DND-41 (cell line): ENCODE measurements at regions not wholly inside any gene's neighbourhood (a gene's known extent, or its start where the extent isn't known, plus 50 kb on each side); places are given as distances from the start of the nearest gene placed in this dataset.

Experiments
- EZH2 ChIP-seq: IDR thresholded peaks from 3 replicates; pipeline ENCODE4 v1.6.1; 2012; ENCODE audit warnings: borderline replicate concordance, low read depth, mild to moderate bottlenecking, moderate library complexity, low read length, inconsistent platforms; ENCODE audit not compliant: severe bottlenecking
- TF ChIP-seq, protein P1 (sequence below): IDR thresholded peaks from 2 replicates; pipeline ENCODE4 v1.5.1; 2012; ENCODE audit warnings: borderline replicate concordance, low read length, moderate library complexity, mild to moderate bottlenecking; ENCODE audit not compliant: poor library complexity, severe bottlenecking; ENCODE audit errors: extremely low read depth

DNA sequence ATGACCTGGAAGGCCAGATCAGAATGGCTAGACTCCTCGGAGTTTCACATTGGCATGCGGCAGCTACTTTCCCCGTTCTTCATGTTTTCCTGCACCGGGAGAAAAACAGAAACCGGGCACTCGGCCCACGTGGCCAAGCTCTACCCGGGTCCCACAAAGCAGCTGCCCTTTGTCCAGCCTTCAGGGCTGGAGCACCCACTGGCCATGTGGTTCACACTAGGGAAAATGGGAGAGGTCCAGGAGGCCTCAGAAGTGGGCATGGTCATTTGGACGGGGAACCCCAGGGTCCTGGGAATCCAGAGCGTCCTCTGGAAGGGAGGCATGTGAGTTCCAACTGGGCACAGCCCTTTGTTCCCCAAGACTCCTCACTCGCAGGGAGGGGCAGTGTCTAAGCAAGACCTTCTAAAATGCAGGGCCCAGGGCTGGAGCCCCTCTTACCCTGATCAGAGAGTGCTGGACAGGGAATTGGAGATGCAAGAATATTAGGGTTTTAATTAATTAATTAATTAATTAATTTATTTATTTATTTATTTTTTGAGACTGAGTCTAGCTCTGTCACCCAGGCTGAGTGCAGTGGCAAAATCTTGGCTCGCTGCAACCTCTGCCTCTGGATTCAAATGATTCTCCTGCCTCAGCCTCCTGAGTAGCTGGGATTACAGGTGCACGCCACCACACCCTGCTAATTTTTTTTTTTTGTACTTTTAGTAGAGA, 97.2 kb upstream of the CPEB4 start:
- TF ChIP-seq, protein P1, sequence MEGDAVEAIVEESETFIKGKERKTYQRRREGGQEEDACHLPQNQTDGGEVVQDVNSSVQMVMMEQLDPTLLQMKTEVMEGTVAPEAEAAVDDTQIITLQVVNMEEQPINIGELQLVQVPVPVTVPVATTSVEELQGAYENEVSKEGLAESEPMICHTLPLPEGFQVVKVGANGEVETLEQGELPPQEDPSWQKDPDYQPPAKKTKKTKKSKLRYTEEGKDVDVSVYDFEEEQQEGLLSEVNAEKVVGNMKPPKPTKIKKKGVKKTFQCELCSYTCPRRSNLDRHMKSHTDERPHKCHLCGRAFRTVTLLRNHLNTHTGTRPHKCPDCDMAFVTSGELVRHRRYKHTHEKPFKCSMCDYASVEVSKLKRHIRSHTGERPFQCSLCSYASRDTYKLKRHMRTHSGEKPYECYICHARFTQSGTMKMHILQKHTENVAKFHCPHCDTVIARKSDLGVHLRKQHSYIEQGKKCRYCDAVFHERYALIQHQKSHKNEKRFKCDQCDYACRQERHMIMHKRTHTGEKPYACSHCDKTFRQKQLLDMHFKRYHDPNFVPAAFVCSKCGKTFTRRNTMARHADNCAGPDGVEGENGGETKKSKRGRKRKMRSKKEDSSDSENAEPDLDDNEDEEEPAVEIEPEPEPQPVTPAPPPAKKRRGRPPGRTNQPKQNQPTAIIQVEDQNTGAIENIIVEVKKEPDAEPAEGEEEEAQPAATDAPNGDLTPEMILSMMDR, result no peak
- no peak for TF ChIP-seq EZH2
